Upper lobe of left lung (tissue), 4 donors: ENCODE measurements at regions not wholly inside any gene's neighbourhood (a gene's known extent, or its start where the extent isn't known, plus 50 kb on each side); places are given as distances from the start of the nearest gene placed in this dataset.

Source experiments
- CTCF ChIP-seq, 6 experiments: fragments of 450-650 bp in 4 of 6; fragments of 200-600 bp in 2 of 6; sonication (generic) in 2 of 6; IDR thresholded peaks; one replicate each; pipeline ENCODE4 v1.5.1; 2016 to 2019; ENCODE audit warnings: antibody characterized with exemption in 6 of 6
- EP300 ChIP-seq, 4 donors: sonication (generic); formaldehyde crosslinking; IDR thresholded peaks; one replicate each; pipeline ENCODE4 v1.5.1; 2017; ENCODE audit warnings: antibody characterized with exemption in 4 of 4, control low read depth in 2 of 4

GRCh38 chr13:97700306-97700848 lies 253.1 kb upstream of the IPO5 start:
- no peak for TF ChIP-seq CTCF (IDR thresholded peaks at IDR 0.05)
- no peak for TF ChIP-seq EP300 (IDR thresholded peaks at IDR 0.05)
